ENCODE measurements at regions not wholly inside any gene's neighbourhood (a gene's known extent, or its start where the extent isn't known, plus 50 kb on each side); places are given as distances from the start of the nearest gene placed in this dataset.

DNA sequence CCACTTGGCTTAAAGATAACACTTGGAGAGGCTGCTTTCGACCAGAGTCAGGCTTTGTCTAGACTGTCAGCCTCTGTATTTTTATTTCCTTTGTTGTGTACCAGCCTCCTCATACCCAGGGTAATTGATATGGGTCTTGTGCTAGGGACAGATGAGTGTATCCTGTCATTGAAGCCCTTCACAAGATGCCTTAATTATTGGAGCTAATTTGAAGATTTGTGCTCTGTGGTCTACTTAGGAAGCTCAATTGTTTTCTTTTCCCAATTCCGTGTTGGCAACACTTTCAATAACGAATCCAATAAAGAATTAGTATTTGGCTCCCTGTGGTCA, 60.5 kb upstream of the DPH6 start:
- TF ChIP-seq, protein P1, sequence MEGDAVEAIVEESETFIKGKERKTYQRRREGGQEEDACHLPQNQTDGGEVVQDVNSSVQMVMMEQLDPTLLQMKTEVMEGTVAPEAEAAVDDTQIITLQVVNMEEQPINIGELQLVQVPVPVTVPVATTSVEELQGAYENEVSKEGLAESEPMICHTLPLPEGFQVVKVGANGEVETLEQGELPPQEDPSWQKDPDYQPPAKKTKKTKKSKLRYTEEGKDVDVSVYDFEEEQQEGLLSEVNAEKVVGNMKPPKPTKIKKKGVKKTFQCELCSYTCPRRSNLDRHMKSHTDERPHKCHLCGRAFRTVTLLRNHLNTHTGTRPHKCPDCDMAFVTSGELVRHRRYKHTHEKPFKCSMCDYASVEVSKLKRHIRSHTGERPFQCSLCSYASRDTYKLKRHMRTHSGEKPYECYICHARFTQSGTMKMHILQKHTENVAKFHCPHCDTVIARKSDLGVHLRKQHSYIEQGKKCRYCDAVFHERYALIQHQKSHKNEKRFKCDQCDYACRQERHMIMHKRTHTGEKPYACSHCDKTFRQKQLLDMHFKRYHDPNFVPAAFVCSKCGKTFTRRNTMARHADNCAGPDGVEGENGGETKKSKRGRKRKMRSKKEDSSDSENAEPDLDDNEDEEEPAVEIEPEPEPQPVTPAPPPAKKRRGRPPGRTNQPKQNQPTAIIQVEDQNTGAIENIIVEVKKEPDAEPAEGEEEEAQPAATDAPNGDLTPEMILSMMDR (conservative IDR thresholded peaks at IDR 0.05; ENCODE audit: low read depth, low read length) = no peak
- TF ChIP-seq RFX5 (IDR thresholded peaks at IDR 0.05; ENCODE audit: low read depth, low read length) = no peak
- TF ChIP-seq POLR2A (IDR thresholded peaks at IDR 0.05; ENCODE audit: low read depth, low read length) = no peak
- TF ChIP-seq, protein P2, sequence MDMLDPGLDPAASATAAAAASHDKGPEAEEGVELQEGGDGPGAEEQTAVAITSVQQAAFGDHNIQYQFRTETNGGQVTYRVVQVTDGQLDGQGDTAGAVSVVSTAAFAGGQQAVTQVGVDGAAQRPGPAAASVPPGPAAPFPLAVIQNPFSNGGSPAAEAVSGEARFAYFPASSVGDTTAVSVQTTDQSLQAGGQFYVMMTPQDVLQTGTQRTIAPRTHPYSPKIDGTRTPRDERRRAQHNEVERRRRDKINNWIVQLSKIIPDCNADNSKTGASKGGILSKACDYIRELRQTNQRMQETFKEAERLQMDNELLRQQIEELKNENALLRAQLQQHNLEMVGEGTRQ (IDR thresholded peaks at IDR 0.05; ENCODE audit: low read depth, low read length) = no peak
- TF ChIP-seq RAD21 (IDR thresholded peaks at IDR 0.05; ENCODE audit: low read length) = no peak
- no peak for TF ChIP-seq SMC3 (IDR thresholded peaks at IDR 0.05; ENCODE audit: low read depth, low read length)

All from IMR-90 (cell line).